Stimulated activated CD4-positive, alpha-beta T cell treated with anti-CD3 and anti-CD28 coated beads, Interleukin-15, amount 100 ng/mL, for 48 hours (primary cell): ENCODE measurements at regions not wholly inside any gene's neighbourhood (a gene's known extent, or its start where the extent isn't known, plus 50 kb on each side); places are given as distances from the start of the nearest gene placed in this dataset.

Experiments
- DNase-seq, 2 donors: peaks; one replicate each; pipeline ENCODE4 v3.0.0-alpha.2; 2020; ENCODE audit warnings: low read depth in 2 of 2

GRCh38 chr3:39748763-39749162 is 60.6 kb upstream of the MYRIP start:
- DNase-seq: no peak

GRCh38 chr3:39750712-39751111 is 58.7 kb upstream of the MYRIP start:
- no peak for DNase-seq

GRCh38 chr3:39751286-39751685 is 58.1 kb upstream of the MYRIP start:
- DNase-seq: no peak

GRCh38 chr3:39752019-39752637 is 57.3 kb upstream of the MYRIP start:
- no peak for DNase-seq

- no peak for DNase-seq
These were observed 56.7 kb upstream of the MYRIP start for GRCh38 chr3:39752751-39753150.

GRCh38 chr3:39753391-39753790 is 56.0 kb upstream of the MYRIP start:
- DNase-seq: no peak

- no peak for DNase-seq
These were observed 54.9 kb upstream of the MYRIP start for GRCh38 chr3:39754549-39754948.

- no peak for DNase-seq
These were observed 54.3 kb upstream of the MYRIP start for GRCh38 chr3:39755100-39755499.

GRCh38 chr3:39757307-39757706 is 52.1 kb upstream of the MYRIP start:
- DNase-seq: no peak
